HepG2 (cell line): ENCODE measurements at regions not wholly inside any gene's neighbourhood (a gene's known extent, or its start where the extent isn't known, plus 50 kb on each side); places are given as distances from the start of the nearest gene placed in this dataset.
A peak's percentile ranks its signal among the peaks of the same experiment; 100 is the strongest.
"Not testable (repeated sequence)": the region's sequence is repeated elsewhere in the genome, so short reads cannot be mapped to it uniquely, and the experiment has no call there.

Experiments used
- ATAC-seq: fragments of 200-7000 bp; cut with Tn5 transposase; 3 replicates; pipeline ENCODE4 v1.9.1; 2020; ENCODE audit warnings: mild to moderate bottlenecking, moderate library complexity
- BruUV-seq: library from RNA; stranded (reverse); fragments of 400-500 nt; replicated peaks from 2 replicates; lab custom pipeline; 2021; lab: Mats Ljungman, UMichigan
- CTCF ChIA-PET: fragments of 300-600 bp; formaldehyde crosslinking; extraction: SDS; loops from one replicate; lab custom pipeline; 2021; ENCODE audit warnings: low total read pairs, inconsistent platforms, low intra/inter-chr PET ratio; lab: Yijun Ruan, JAX
- POLR2A ChIA-PET: fragments of 350-600 bp; sonication (Branson Sonifier 250); formaldehyde crosslinking; loops from one replicate; lab custom pipeline; 2020; ENCODE audit warnings: antibody characterized with exemption, inconsistent platforms; lab: Yijun Ruan, JAX
- DNase-seq: peaks from one replicate; pipeline ENCODE4 v3.0.0-alpha.2; 2015; ENCODE audit warnings: low spot score
- FAIRE-seq: peaks from 3 replicates; lab custom pipeline; 2011; peaks lifted over from hg19 to GRCh38; lab: Jason Lieb, UNC
- H2AFZ ChIP-seq: one replicate; pipeline ENCODE4 v1.6.1; 2011; ENCODE audit warnings: low read length, inconsistent platforms
- H3K27ac ChIP-seq: fragments of 300-600 bp; 3 replicates; pipeline ENCODE4 v1.8.0; 2011; ENCODE audit warnings: mixed run types, mild to moderate bottlenecking, mixed read lengths, low read length, inconsistent platforms; ENCODE audit not compliant: insufficient read depth; ENCODE audit errors: extremely low read length
- H3K27me3 ChIP-seq, 2 experiments: fragments of 200-600 bp in 1 of 2; 2 replicates in 1 of 2; 3 replicates in 1 of 2; pipeline versions ENCODE4 v1.6.0 to v1.8.0; 2011; ENCODE audit warnings: low read length in 2 of 2, mild to moderate bottlenecking in 2 of 2, moderate library complexity in 2 of 2, inconsistent platforms in 1 of 2; ENCODE audit not compliant: insufficient read depth in 2 of 2, control insufficient read depth in 1 of 2
- H3K36me3 ChIP-seq, 2 experiments: fragments of 200-600 bp in 1 of 2; replicated peaks in 1 of 2; 2 replicates in 1 of 2; 3 replicates in 1 of 2; pipeline versions ENCODE4 v1.5.1 to v1.8.0; 2011; ENCODE audit warnings: low read length in 2 of 2, inconsistent platforms in 1 of 2; ENCODE audit not compliant: insufficient read depth in 2 of 2, control insufficient read depth in 1 of 2
- H3K4me1 ChIP-seq: 2 replicates; pipeline ENCODE4 v1.5.1; 2012; ENCODE audit warnings: low read length, inconsistent platforms; ENCODE audit not compliant: insufficient read depth
- H3K4me2 ChIP-seq: 2 replicates; pipeline ENCODE4 v1.6.0; 2011; ENCODE audit warnings: low read depth, low read length, inconsistent platforms
- H3K4me3 ChIP-seq, 3 experiments: fragments of 200-600 bp in 1 of 3; sonication (generic), shearing (Covaris generic) in 1 of 3; replicated peaks in 1 of 3; 2 replicates each; pipeline ENCODE4 v1.5.1; 2011 to 2016; ENCODE audit warnings: low read length in 3 of 3, inconsistent platforms in 2 of 3, low read depth in 2 of 3, mild to moderate bottlenecking in 2 of 3, control low read depth in 1 of 3, mixed read lengths in 1 of 3; ENCODE audit not compliant: insufficient read depth in 1 of 3
- H3K79me2 ChIP-seq: one replicate; pipeline ENCODE4 v1.6.1; 2011; ENCODE audit warnings: low read length, inconsistent platforms; ENCODE audit not compliant: insufficient read depth
- H3K9ac ChIP-seq: 2 replicates; pipeline ENCODE4 v1.6.0; 2011; ENCODE audit warnings: mild to moderate bottlenecking, low read depth, low read length, inconsistent platforms; ENCODE audit not compliant: insufficient read depth
- H3K9me3 ChIP-seq: 2 replicates; pipeline ENCODE4 v1.5.1; 2012; ENCODE audit warnings: mild to moderate bottlenecking, low read length
- H4K20me1 ChIP-seq: 2 replicates; pipeline ENCODE4 v1.6.0; 2011; ENCODE audit warnings: inconsistent platforms, mild to moderate bottlenecking, low read length, moderate library complexity; ENCODE audit not compliant: insufficient read depth
- ARID5B ChIP-seq: IDR thresholded peaks from 2 replicates; pipeline ENCODE4 v1.4.0; 2020; ENCODE audit warnings: mild to moderate bottlenecking, missing genetic modification reagents
- CREM ChIP-seq, 2 experiments: sonication (generic) in 1 of 2; formaldehyde crosslinking in 1 of 2; IDR thresholded peaks; 2 replicates each; pipeline versions ENCODE4 v1.4.0 to v1.6.1; 2016 to 2020; ENCODE audit warnings: antibody characterized with exemption in 1 of 2, mild to moderate bottlenecking in 1 of 2, missing genetic modification reagents in 1 of 2
- GATAD2A ChIP-seq: IDR thresholded peaks from 2 replicates; pipeline ENCODE4 v1.6.1; 2016
- HNF1A ChIP-seq, 2 experiments: sonication (generic) in 1 of 2; formaldehyde crosslinking in 1 of 2; IDR thresholded peaks; 2 replicates each; pipeline versions ENCODE4 v1.4.0 to v1.6.1; 2016 to 2020; ENCODE audit warnings: borderline replicate concordance in 1 of 2, low read depth in 1 of 2, mild to moderate bottlenecking in 1 of 2, missing genetic modification reagents in 1 of 2
- KDM6A ChIP-seq: IDR thresholded peaks from 2 replicates; pipeline ENCODE4 v1.6.1; 2016; ENCODE audit warnings: low read depth
- MED1 ChIP-seq: sonication (generic); formaldehyde crosslinking; IDR thresholded peaks from 2 replicates; pipeline ENCODE4 v1.4.0; 2020; ENCODE audit warnings: missing genetic modification reagents
- MNT ChIP-seq: fragments of 450-650 bp; IDR thresholded peaks from 2 replicates; pipeline ENCODE4 v1.6.1; 2016
- PPARG ChIP-seq: conservative IDR thresholded peaks from 2 replicates; pipeline ENCODE4 v1.6.1; 2016; ENCODE audit warnings: missing biosample characterization, missing genetic modification reagents
- RARA ChIP-seq: IDR thresholded peaks from 2 replicates; pipeline ENCODE4 v1.6.1; 2016; ENCODE audit warnings: missing genetic modification reagents, missing compliant biosample characterization
- in situ Hi-C: cut with HindIII; loops from 2 replicates; pipeline ENCODE4 v1.10.0; 2017; ENCODE audit warnings: low pct_unique_long_range_greater_than_20kb; ENCODE audit not compliant: extremely low pct_ligation_motif_present
- intact Hi-C: fragments of 100-400 bp; cut with micrococcal nuclease; formaldehyde crosslinking; loops from one replicate; pipeline ENCODE4 v1.10.0; 2022; ENCODE audit not compliant: unreplicated experiment
- TF ChIP-seq, protein P1 (sequence below): sonication (generic); formaldehyde crosslinking; IDR thresholded peaks from 2 replicates; pipeline ENCODE4 v1.4.0; 2020; ENCODE audit warnings: missing genetic modification reagents, borderline replicate concordance

- H3K9ac ChIP-seq; H3K27me3 ChIP-seq; H3K4me1 ChIP-seq; BruUV-seq; H3K4me3 ChIP-seq; H3K4me2 ChIP-seq; H3K36me3 ChIP-seq; POLR2A ChIA-PET; FAIRE-seq; intact Hi-C loops; H3K9me3 ChIP-seq; H3K79me2 ChIP-seq; CTCF ChIA-PET; H4K20me1 ChIP-seq; in situ Hi-C loops; H2AFZ ChIP-seq; DNase-seq; TF ChIP-seq CREM (CRISPR knock-in tag; IDR thresholded peaks at IDR 0.05): not testable (repeated sequence)
- H3K27ac ChIP-seq, result peak overlapping the region; percentile 56
- peak; percentile 98 for ATAC-seq
- TF ChIP-seq GATAD2A (CRISPR knock-in tag) (peak; percentile 44; the same call in 1 of the 2 replicates), ARID5B (peak; percentile 59; the same call in 1 of the 2 replicates), CREM (IDR thresholded peaks at IDR 0.05) (peak; percentile 29; the same call in 1 of the 2 replicates), MED1 (peak; percentile 72), RARA (peak; percentile 40), PPARG (CRISPR knock-in tag) (peak; percentile 82), HNF1A (IDR thresholded peaks at IDR 0.05; ENCODE audit: low read depth) (peak; percentile 76), HNF1A (CRISPR knock-in tag; IDR thresholded peaks at IDR 0.05; ENCODE audit: borderline replicate concordance) (peak; percentile 88), MNT (peak; percentile 47), KDM6A (CRISPR knock-in tag) (0 out of 2 replicates have a peak, but pooled peaks have one; percentile 15)
- TF ChIP-seq, protein P1, sequence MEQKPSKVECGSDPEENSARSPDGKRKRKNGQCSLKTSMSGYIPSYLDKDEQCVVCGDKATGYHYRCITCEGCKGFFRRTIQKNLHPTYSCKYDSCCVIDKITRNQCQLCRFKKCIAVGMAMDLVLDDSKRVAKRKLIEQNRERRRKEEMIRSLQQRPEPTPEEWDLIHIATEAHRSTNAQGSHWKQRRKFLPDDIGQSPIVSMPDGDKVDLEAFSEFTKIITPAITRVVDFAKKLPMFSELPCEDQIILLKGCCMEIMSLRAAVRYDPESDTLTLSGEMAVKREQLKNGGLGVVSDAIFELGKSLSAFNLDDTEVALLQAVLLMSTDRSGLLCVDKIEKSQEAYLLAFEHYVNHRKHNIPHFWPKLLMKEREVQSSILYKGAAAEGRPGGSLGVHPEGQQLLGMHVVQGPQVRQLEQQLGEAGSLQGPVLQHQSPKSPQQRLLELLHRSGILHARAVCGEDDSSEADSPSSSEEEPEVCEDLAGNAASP (CRISPR knock-in tag), result peak; percentile 63; the same call in 1 of the 2 replicates
These were observed 52.0 kb downstream of the SYT15B start for GRCh38 chr10:47711428-47711827.
